Endothelial cell (in vitro differentiated cells): ENCODE measurements at regions not wholly inside any gene's neighbourhood (a gene's known extent, or its start where the extent isn't known, plus 50 kb on each side); places are given as distances from the start of the nearest gene placed in this dataset.

Source experiments
- DNase-seq: peaks from one replicate; pipeline ENCODE4 v3.0.0; 2021; ENCODE audit warnings: low spot score
- H3K27ac Mint-ChIP-seq: one replicate; pipeline ENCODE4 v1.8.0; 2021; ENCODE audit warnings: mixed read lengths, inconsistent platforms; ENCODE audit not compliant: unreplicated experiment
- H3K27me3 Mint-ChIP-seq: one replicate; pipeline ENCODE4 v1.8.0; 2021; ENCODE audit warnings: mild to moderate bottlenecking, moderate library complexity, mixed read lengths, inconsistent platforms; ENCODE audit not compliant: unreplicated experiment
- H3K36me3 Mint-ChIP-seq: one replicate; pipeline ENCODE4 v1.8.0; 2021; ENCODE audit warnings: mild to moderate bottlenecking, low read depth, mixed read lengths, inconsistent platforms; ENCODE audit not compliant: unreplicated experiment
- H3K4me1 Mint-ChIP-seq: one replicate; pipeline ENCODE4 v1.8.0; 2021; ENCODE audit warnings: mild to moderate bottlenecking, mixed read lengths, inconsistent platforms; ENCODE audit not compliant: unreplicated experiment
- H3K4me3 Mint-ChIP-seq: one replicate; pipeline ENCODE4 v1.8.0; 2021; ENCODE audit warnings: mild to moderate bottlenecking, mixed read lengths, inconsistent platforms; ENCODE audit not compliant: unreplicated experiment
- H3K9me3 Mint-ChIP-seq: one replicate; pipeline ENCODE4 v1.8.0; 2021; ENCODE audit warnings: mixed read lengths, inconsistent platforms; ENCODE audit not compliant: unreplicated experiment
- TF ChIP-seq, protein P1 (sequence below): fragments of 200-600 bp; sonication (generic); IDR thresholded peaks from one replicate; pipeline ENCODE4 v1.5.0; 2021; ENCODE audit warnings: antibody characterized with exemption; ENCODE audit not compliant: unreplicated experiment

DNA sequence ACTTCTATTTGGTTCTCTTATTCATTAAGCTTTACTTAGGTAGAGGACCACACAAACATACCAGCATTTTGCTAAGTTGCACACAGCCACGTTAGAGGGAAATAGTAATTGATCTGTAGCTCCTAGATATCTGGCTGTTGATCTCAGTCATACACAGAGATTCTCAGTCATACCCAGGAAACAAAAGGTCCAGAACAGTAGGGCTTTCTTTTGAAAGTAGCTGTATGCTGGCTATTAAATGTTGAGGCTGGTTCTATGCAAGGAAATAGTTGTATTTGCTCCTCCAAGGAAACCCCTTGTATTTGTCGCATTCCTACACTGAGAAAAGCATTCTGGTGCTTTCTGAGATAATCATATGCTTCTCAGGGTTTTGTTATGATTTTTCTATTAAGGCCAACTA, 523.8 kb downstream of the SOX2 start:
- no peak overlapping the region for H3K4me3 Mint-ChIP-seq
- peaks cover 1% of the 10 kb centered on the region for H3K27me3 Mint-ChIP-seq
- peaks cover 19% of the 10 kb centered on the region for H3K4me1 Mint-ChIP-seq
- no peaks in the 10 kb centered on the region for H3K36me3 Mint-ChIP-seq
- H3K9me3 Mint-ChIP-seq = no peaks in the 10 kb centered on the region
- DNase-seq = no peak
- H3K27ac Mint-ChIP-seq = no peak overlapping the region
- TF ChIP-seq, protein P1, sequence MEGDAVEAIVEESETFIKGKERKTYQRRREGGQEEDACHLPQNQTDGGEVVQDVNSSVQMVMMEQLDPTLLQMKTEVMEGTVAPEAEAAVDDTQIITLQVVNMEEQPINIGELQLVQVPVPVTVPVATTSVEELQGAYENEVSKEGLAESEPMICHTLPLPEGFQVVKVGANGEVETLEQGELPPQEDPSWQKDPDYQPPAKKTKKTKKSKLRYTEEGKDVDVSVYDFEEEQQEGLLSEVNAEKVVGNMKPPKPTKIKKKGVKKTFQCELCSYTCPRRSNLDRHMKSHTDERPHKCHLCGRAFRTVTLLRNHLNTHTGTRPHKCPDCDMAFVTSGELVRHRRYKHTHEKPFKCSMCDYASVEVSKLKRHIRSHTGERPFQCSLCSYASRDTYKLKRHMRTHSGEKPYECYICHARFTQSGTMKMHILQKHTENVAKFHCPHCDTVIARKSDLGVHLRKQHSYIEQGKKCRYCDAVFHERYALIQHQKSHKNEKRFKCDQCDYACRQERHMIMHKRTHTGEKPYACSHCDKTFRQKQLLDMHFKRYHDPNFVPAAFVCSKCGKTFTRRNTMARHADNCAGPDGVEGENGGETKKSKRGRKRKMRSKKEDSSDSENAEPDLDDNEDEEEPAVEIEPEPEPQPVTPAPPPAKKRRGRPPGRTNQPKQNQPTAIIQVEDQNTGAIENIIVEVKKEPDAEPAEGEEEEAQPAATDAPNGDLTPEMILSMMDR = no peak

DNA sequence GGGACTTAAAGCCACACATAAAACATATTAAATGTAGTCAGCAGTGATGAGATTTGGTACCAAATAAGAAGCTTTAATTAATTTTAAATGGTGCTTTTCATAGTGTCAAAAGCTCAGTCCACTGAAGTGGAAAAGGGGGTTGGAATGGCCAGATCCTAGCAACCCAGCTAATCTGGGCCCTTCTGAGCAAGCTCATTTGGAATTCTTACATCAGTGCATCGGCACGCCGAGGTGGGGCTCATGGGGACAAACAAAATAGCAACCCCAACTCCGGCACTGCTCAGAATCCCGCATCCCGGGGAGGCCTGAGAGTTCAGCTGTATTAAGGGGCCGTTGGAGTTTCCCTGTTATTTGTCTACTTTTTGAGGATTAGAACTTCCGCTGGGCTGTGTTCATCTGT, 526.4 kb downstream of the SOX2 start:
- Mint-ChIP-seq H3K27me3 (peaks cover 1% of the 10 kb centered on the region), H3K4me1 (peaks cover 19% of the 10 kb centered on the region), H3K4me3 (no peak overlapping the region), H3K9me3 (no peaks in the 10 kb centered on the region), H3K27ac (no peak overlapping the region), H3K36me3 (no peaks in the 10 kb centered on the region)
- no peak for DNase-seq
- TF ChIP-seq, protein P1 = no peak

DNA sequence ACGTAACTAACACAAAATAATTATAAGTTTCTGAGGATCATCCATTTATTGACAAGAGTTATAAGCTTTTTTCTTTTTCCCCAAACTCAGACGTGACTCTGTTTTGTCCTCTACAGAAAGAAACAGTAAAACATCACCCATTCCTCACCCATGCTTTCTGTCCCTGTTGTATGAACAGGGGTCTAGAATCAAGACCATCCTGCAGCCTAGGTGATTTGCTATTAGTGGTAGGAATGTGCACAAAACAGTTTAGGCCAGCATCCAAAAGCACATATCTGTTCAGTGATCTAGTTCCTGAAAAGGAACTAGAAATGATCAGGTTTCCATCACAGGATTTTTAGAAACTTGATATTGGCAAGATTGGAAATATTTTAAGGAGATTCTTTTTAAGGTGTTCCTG, 527.6 kb downstream of the SOX2 start:
- no peaks in the 10 kb centered on the region for H3K9me3 Mint-ChIP-seq
- no peak overlapping the region for H3K27ac Mint-ChIP-seq
- no peaks in the 10 kb centered on the region for H3K36me3 Mint-ChIP-seq
- peaks cover 1% of the 10 kb centered on the region for H3K27me3 Mint-ChIP-seq
- no peak overlapping the region for H3K4me3 Mint-ChIP-seq
- no peak for DNase-seq
- TF ChIP-seq, protein P1 = no peak
- peaks cover 11% of the 10 kb centered on the region for H3K4me1 Mint-ChIP-seq

DNA sequence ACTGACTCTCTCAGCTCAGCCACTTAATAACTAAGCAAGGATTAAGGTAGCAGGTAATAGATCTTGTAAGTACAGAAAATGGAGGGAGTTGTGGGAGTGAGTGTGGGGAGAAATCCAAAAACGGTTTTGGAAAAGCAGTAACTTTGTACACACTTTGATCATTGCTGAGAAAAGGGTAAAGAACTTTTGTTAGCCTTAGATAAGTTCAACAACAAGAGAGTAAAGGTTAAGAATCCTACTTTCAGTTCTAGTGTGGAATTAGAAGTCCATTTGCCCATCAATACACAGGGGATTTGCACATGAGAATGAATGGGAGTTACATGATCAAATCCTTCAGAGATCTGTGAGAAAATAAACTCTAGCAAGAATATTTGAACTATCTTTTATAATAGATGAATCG, 528.7 kb downstream of the SOX2 start:
- peaks cover 1% of the 10 kb centered on the region for H3K27me3 Mint-ChIP-seq
- no peaks in the 10 kb centered on the region for H3K36me3 Mint-ChIP-seq
- TF ChIP-seq, protein P1 = no peak
- peaks cover 10% of the 10 kb centered on the region for H3K4me1 Mint-ChIP-seq
- H3K4me3 Mint-ChIP-seq = no peak overlapping the region
- H3K27ac Mint-ChIP-seq = no peak overlapping the region
- DNase-seq = no peak
- no peaks in the 10 kb centered on the region for H3K9me3 Mint-ChIP-seq

DNA sequence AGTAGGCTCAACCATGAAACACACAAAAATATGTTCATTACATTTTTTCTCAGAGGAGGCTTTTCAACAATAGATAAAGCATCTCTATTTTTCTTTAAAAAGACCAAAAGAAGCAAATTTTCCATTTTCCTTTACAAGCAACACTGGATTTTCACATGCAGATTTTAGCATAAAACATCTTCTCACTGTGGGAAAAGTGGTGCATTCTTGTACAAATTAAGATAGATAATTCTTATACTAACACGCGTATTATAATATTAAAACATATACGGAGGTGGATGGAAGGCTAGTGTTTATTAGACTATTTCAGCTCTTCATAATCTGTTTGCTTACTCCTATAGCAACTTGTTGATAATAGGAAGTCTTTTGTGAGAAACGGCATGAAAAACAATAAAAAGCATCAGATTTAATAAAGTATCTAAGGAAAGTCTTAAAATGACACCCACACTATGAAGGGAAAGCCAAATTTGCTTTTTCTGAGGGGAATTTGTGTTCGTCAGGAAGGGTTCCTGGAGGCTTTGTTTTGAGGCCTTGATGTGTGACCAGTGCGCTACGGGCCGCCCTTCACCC, 529.6 kb downstream of the SOX2 start:
- no peaks in the 10 kb centered on the region for H3K36me3 Mint-ChIP-seq
- TF ChIP-seq, protein P1 = no peak
- no peak for DNase-seq
- H3K4me1 Mint-ChIP-seq = peaks cover 6% of the 10 kb centered on the region
- peaks cover 1% of the 10 kb centered on the region for H3K27me3 Mint-ChIP-seq
- no peaks in the 10 kb centered on the region for H3K9me3 Mint-ChIP-seq
- H3K27ac Mint-ChIP-seq = no peak overlapping the region
- H3K4me3 Mint-ChIP-seq = no peak overlapping the region
